ENCODE measurements at regions not wholly inside any gene's neighbourhood (a gene's known extent, or its start where the extent isn't known, plus 50 kb on each side); places are given as distances from the start of the nearest gene placed in this dataset.

DNA sequence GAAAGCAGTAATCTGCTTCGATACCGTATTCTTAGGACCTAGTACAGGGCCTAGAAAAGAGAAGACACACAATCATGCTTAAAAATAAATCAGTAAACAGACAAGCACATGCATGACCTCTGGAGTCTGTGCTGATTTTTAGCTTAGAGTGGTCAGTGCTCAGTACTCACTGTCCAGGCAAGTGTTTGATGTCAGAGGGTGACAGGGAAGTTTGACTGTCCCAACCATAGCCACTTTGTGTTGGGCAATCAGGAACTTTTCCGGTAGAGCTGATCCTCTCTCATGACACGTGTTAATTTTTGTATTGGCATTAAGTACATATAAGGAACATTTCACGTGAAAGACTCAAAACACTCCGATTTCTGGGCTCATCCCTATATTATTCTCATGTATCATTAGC is 464.7 kb upstream of the KLF4 start:
- peaks cover 2 to 18% (median 7%) of the 10 kb centered on the region in 3 experiments; a peak in 6 of 7 replicates for H3K36me3 Mint-ChIP-seq (ENCODE audit: insufficient read depth in 1 of 3, low read depth in 3 of 3)
- no peaks in the 10 kb centered on the region for H3K4me1 Mint-ChIP-seq
- Histone ChIP-seq H2BK15ac (ENCODE audit: low read depth, low read length) (no peak overlapping the region), H3K4me2 (ENCODE audit: insufficient read depth, insufficient read length, low read length) (no peak overlapping the region), H3K23ac (ENCODE audit: insufficient read length, low read depth, low read length) (no peak overlapping the region), H4K91ac (ENCODE audit: insufficient read length, low read depth, low read length) (no peak overlapping the region), H2BK20ac (ENCODE audit: low read depth, low read length, poor library complexity, severe bottlenecking) (no peak overlapping the region), H4K5ac (ENCODE audit: insufficient read length, low read depth, low read length) (no peak overlapping the region), H2AK5ac (ENCODE audit: insufficient read length, low read length) (no peak overlapping the region), H3K4me1 (ENCODE audit: insufficient read depth, low read length) (no peaks in the 10 kb centered on the region), H3K14ac (ENCODE audit: insufficient read depth, low read length) (no peak overlapping the region), H3K9ac (ENCODE audit: extremely low read depth, insufficient read length, low read length) (no peak overlapping the region), H4K20me1 (ENCODE audit: control insufficient read depth, insufficient read depth, insufficient read length) (no peaks in the 10 kb centered on the region), H3T11ph (ENCODE audit: low read length) (no peak overlapping the region), H3K23me2 (ENCODE audit: insufficient read length, low read depth, low read length, poor library complexity, severe bottlenecking) (no peaks in the 10 kb centered on the region), H3K27me3 (ENCODE audit: insufficient read depth, low read length) (no peaks in the 10 kb centered on the region), H2AFZ (ENCODE audit: low read length) (no peak overlapping the region), H2BK5ac (ENCODE audit: insufficient read length, low read length) (no peak overlapping the region), H3K79me2 (ENCODE audit: insufficient read depth, low read length) (no peaks in the 10 kb centered on the region), H3K27ac (ENCODE audit: insufficient read length, low read depth, low read length) (no peak overlapping the region), H3K9me3 (ENCODE audit: control insufficient read depth, low read depth, low read length) (no peaks in the 10 kb centered on the region), H4K8ac (replicated peaks; ENCODE audit: insufficient read length, low read depth, low read length) (no peak overlapping the region), H2BK12ac (ENCODE audit: insufficient read length, low read depth, low read length) (no peak overlapping the region), H3K4ac (ENCODE audit: low read depth, low read length) (no peak overlapping the region), H3K18ac (ENCODE audit: insufficient read length, low read depth, low read length) (no peak overlapping the region), H2BK120ac (ENCODE audit: low read depth, low read length, poor library complexity, severe bottlenecking) (no peak overlapping the region), H3K79me1 (ENCODE audit: insufficient read depth, low read depth, low read length, poor library complexity, severe bottlenecking) (no peaks in the 10 kb centered on the region), H3K56ac (ENCODE audit: insufficient read length, low read depth, low read length) (no peak overlapping the region)
- WGBS (ENCODE audit: extremely low coverage, insufficient read length, low lambda C conversion rate): no CpG with 5 or more reads among the region's 6 CpGs
- DNase-seq: no peak
- peaks cover 19 to 24% of the 10 kb centered on the region in 2 experiments for H3K9me3 Mint-ChIP-seq
- no peak overlapping the region for H3K4me3 Mint-ChIP-seq
- no peaks in the 10 kb centered on the region; the same call in 1 of the 2 replicates for H3K27me3 Mint-ChIP-seq (ENCODE audit: low read depth)
- no peak overlapping the region for H3K27ac Mint-ChIP-seq
- TF ChIP-seq, protein P1, sequence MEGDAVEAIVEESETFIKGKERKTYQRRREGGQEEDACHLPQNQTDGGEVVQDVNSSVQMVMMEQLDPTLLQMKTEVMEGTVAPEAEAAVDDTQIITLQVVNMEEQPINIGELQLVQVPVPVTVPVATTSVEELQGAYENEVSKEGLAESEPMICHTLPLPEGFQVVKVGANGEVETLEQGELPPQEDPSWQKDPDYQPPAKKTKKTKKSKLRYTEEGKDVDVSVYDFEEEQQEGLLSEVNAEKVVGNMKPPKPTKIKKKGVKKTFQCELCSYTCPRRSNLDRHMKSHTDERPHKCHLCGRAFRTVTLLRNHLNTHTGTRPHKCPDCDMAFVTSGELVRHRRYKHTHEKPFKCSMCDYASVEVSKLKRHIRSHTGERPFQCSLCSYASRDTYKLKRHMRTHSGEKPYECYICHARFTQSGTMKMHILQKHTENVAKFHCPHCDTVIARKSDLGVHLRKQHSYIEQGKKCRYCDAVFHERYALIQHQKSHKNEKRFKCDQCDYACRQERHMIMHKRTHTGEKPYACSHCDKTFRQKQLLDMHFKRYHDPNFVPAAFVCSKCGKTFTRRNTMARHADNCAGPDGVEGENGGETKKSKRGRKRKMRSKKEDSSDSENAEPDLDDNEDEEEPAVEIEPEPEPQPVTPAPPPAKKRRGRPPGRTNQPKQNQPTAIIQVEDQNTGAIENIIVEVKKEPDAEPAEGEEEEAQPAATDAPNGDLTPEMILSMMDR (conservative IDR thresholded peaks at IDR 0.05): no peak
